Immature natural killer cell (primary cell): ENCODE measurements at regions not wholly inside any gene's neighbourhood (a gene's known extent, or its start where the extent isn't known, plus 50 kb on each side); places are given as distances from the start of the nearest gene placed in this dataset.

Experiments
- DNase-seq, 3 donors: peaks; one replicate each; pipeline ENCODE4 v3.0.0; 2022; ENCODE audit warnings: mixed read lengths in 1 of 3
- H3K27ac Mint-ChIP-seq, 6 donors: one replicate each; pipeline ENCODE4 v1.8.0; 2020; ENCODE audit warnings: mixed read lengths in 6 of 6, mild to moderate bottlenecking in 5 of 6, inconsistent platforms in 4 of 6, moderate library complexity in 3 of 6
- H3K27me3 Mint-ChIP-seq, 3 donors: one replicate each; pipeline ENCODE4 v1.8.0; 2020 to 2021; ENCODE audit warnings: low read depth in 3 of 3, mild to moderate bottlenecking in 3 of 3, mixed read lengths in 3 of 3, moderate library complexity in 3 of 3, inconsistent platforms in 1 of 3
- H3K36me3 Mint-ChIP-seq, 3 donors: one replicate each; pipeline ENCODE4 v1.8.0; 2020; ENCODE audit warnings: mixed read lengths in 3 of 3, inconsistent platforms in 2 of 3, mild to moderate bottlenecking in 2 of 3
- H3K4me1 Mint-ChIP-seq, 2 donors: one replicate each; pipeline ENCODE4 v1.8.0; 2020; ENCODE audit warnings: inconsistent platforms in 2 of 2, mild to moderate bottlenecking in 2 of 2, mixed read lengths in 2 of 2, moderate library complexity in 1 of 2
- H3K4me3 Mint-ChIP-seq, 5 donors: one replicate each; pipeline ENCODE4 v1.8.0; 2020; ENCODE audit warnings: mild to moderate bottlenecking in 5 of 5, mixed read lengths in 5 of 5, inconsistent platforms in 3 of 5, moderate library complexity in 3 of 5
- H3K9me3 Mint-ChIP-seq, 6 donors: one replicate each; pipeline ENCODE4 v1.8.0; 2020; ENCODE audit warnings: mild to moderate bottlenecking in 6 of 6, mixed read lengths in 6 of 6, inconsistent platforms in 4 of 6, moderate library complexity in 3 of 6

DNA sequence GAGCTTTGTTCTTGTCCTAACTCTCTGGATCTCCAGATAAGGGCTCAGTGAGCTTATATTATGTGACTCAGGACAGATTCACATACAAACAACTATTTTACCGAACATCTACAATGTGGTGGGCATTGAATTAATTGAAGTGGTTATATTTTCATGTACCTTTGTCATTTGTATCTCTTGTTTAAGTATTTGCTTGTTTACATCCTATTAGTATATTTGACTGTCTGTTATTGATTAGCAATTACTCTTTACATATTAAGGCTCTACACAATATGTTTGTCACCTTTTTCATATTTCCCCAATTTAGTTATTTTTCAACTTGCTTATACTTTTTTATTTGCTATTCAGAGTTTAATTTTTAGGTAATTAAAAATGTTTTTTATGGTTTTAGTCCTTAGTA, 222.4 kb downstream of the TFAP2C start:
- Mint-ChIP-seq H3K27me3 (peaks cover 1 to 2% (median 2%) of the 10 kb centered on the region in 3 donors), H3K4me3 (no peak overlapping the region), H3K9me3 (no peaks in the 10 kb centered on the region), H3K4me1 (no peaks in the 10 kb centered on the region), H3K36me3 (no peaks in the 10 kb centered on the region), H3K27ac (no peak overlapping the region)
- DNase-seq = no peak

DNA sequence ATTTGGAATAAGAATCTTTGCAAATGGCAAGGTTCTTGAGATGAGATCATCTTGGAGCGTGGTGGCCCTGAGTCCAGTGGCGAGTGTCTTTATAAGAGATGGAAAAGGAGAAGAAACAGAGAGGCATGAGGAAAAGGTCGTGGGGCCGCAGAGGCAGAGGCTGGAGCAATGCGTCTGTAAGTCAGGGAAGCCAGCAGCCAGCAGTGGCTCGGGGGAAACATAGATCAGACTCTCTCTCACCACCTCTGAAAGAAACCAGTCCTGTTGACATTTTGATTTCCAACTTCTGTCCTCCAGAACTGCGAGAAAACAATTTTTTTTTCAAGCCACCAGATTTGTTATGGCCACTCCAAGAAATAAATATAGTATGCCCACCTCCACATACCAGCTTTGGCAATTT, 226.6 kb downstream of the TFAP2C start:
- peaks cover 1 to 6% (median 4%) of the 10 kb centered on the region in 3 donors for H3K27me3 Mint-ChIP-seq
- H3K27ac Mint-ChIP-seq = no peak overlapping the region
- no peaks in the 10 kb centered on the region for H3K36me3 Mint-ChIP-seq
- no peak overlapping the region for H3K4me3 Mint-ChIP-seq
- H3K9me3 Mint-ChIP-seq = no peaks in the 10 kb centered on the region
- no peaks in the 10 kb centered on the region for H3K4me1 Mint-ChIP-seq
- DNase-seq = no peak

DNA sequence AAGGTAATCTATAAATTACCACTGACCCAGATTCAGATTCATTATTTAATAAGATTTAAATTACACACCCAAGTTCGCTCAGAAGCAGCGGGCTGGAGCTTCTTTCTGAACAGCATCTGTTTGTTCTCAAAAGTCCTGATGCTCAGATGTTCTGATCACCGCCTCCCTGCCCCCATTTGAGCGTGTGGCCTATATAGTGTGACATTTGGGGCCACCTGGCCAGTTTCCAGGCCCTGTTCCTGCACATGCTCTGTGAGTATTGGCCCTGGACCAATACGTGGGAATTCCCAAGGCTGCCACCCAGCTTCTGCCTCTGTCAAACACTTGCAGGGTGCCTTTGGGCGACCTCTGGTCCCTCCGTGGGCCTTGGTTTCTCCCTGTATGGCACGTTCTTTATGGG, 228.8 kb downstream of the TFAP2C start:
- Mint-ChIP-seq H3K27me3 (peaks cover 3 to 4% (median 3%) of the 10 kb centered on the region in 3 donors), H3K9me3 (no peaks in the 10 kb centered on the region), H3K4me3 (no peak overlapping the region), H3K36me3 (no peaks in the 10 kb centered on the region), H3K27ac (no peak overlapping the region), H3K4me1 (no peaks in the 10 kb centered on the region)
- DNase-seq = no peak

DNA sequence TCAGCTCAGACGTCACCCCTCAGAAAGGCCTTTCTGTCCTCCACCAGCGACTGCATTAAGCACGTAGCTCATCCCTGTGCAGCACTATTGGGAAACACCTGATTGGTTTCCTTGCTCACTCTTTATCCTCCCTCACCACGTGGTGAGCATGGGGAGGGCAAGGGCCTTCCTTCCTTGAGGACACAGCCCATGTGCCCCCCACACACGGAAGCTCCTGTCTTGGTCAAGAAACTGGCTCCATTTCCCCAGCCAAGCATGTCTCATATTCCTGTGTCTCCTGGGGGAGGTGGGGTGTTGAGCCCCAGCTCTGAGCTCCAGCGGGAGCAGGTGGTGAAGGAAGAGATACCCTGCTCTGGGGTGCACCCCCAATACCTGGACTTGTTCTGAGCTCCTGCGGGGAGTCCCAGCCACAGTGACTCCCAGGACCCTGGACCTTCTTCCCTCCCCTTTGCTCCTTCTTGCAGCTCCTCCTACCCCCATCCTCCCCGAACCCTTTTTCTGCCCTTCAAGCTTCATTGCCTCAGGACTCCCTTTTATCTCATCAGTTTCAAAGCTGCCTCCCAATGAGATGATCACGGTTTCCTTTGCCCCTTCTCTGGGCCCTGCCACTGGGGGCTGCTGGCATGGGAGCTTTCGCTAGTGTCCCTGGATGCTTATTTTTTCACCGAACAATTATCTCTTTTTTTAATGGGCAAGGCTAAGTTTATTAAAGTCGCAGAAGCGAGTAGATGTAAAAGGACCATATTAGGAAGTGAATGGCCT, 230.1 kb downstream of the TFAP2C start:
- no peak overlapping the region for H3K27ac Mint-ChIP-seq
- no peak for DNase-seq

DNA sequence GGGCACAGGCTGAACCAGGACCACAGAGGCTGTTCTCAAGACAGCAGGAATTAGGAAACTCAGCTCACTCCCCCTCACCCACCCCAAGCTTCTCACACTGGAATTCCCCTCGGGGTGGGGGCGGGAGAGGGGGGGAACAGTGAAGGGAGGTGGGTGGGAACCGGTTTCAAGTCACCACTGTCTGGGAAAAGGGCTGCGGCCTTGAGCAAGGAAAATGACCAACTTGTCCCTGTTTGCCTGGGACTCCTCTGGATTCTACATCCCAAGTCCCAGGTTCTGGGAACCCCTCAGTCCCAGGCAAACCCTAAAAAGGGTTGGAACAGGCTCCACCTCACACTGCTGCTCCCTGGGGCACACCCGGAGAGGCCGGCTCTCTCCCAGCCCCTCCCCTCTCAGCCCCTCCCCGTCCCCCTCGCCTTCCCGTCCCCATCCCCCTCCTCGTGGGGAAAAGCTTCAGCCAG, 230.7 kb downstream of the TFAP2C start:
- no peaks in the 10 kb centered on the region for H3K36me3 Mint-ChIP-seq
- peaks cover 2 to 4% (median 3%) of the 10 kb centered on the region in 3 donors for H3K27me3 Mint-ChIP-seq
- H3K27ac Mint-ChIP-seq = no peak overlapping the region
- DNase-seq = no peak
- no peak overlapping the region for H3K4me3 Mint-ChIP-seq
- H3K9me3 Mint-ChIP-seq = no peaks in the 10 kb centered on the region
- H3K4me1 Mint-ChIP-seq = no peaks in the 10 kb centered on the region

More for the DNA sequence above, 230.1 kb downstream of the TFAP2C start:
- no peak overlapping the region for H3K4me3 Mint-ChIP-seq
- no peaks in the 10 kb centered on the region for H3K36me3 Mint-ChIP-seq
- no peaks in the 10 kb centered on the region for H3K4me1 Mint-ChIP-seq
- H3K27me3 Mint-ChIP-seq = peaks cover 2 to 4% (median 3%) of the 10 kb centered on the region in 3 donors
- H3K9me3 Mint-ChIP-seq = no peaks in the 10 kb centered on the region

DNA sequence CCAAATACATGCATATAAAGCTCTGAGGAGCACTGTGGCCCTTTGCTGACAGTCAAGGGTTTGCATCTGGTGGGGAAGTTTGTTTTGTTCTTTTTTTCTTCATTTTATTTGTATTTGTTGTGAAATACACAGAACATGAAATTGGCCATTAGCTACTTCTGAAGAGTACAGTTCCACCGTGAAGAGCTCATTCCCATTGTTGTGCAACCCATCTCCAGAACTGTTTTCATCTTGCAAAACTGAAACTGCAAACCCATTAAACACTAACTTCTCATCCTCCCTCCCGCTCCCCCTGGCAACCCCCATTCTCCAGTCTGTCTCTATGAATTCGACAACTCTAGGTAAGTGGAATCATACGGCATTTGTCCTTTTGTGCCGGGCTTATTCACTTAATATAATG, 231.3 kb downstream of the TFAP2C start:
- Mint-ChIP-seq H3K27ac (no peak overlapping the region), H3K4me1 (no peaks in the 10 kb centered on the region), H3K9me3 (no peaks in the 10 kb centered on the region)

DNA sequence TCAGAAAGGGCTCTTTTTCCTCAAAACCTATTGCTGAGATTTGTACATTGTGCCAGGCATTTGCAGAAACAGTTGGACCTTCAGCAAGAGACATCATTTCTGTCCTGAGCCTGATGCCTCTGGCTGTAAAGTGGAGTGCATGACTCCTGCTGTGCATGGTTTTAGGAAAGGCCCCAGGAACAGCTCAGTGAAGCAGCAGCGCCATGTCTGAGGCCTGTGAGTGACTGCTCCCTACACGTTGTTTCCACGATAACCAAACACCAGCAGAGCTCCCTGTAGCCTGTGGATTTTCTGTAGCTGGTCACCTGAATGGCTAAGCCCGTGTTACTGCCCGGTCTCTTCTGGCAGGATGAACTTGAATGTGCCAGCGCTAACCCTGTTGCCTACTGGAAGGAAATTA, 232.5 kb downstream of the TFAP2C start:
- H3K4me3 Mint-ChIP-seq = no peak overlapping the region
- no peak overlapping the region for H3K27ac Mint-ChIP-seq
- DNase-seq = no peak
- peaks cover 2 to 4% (median 3%) of the 10 kb centered on the region in 3 donors for H3K27me3 Mint-ChIP-seq
- H3K4me1 Mint-ChIP-seq = no peaks in the 10 kb centered on the region
- H3K36me3 Mint-ChIP-seq = no peaks in the 10 kb centered on the region
- no peaks in the 10 kb centered on the region for H3K9me3 Mint-ChIP-seq

More for the DNA sequence above, 231.3 kb downstream of the TFAP2C start:
- Mint-ChIP-seq H3K4me3 (no peak overlapping the region), H3K27me3 (peaks cover 2 to 4% (median 3%) of the 10 kb centered on the region in 3 donors), H3K36me3 (no peaks in the 10 kb centered on the region)
- no peak for DNase-seq

DNA sequence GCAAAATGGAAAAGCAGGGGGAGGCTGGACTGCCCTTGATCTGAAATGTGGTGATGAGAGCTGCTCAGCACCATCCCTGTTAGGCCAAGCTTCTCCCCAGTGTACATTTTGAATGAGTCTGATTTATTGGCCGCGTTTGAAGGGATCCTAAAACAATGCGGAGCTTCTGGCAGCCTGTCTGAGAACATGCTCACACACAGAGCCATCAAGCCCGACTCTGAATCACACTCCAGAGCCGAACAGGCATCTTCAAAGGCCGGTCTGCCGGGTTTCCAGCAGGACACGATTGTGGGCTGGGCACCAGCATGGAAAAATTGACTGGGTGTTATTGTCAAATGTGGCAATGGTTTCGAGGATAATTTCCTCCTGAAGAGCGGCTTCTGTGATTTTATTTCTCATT, 235.9 kb downstream of the TFAP2C start:
- no peak overlapping the region for H3K27ac Mint-ChIP-seq
- no peak overlapping the region for H3K4me3 Mint-ChIP-seq
- no peak for DNase-seq
- peaks cover 0 to 1% (median 0%) of the 10 kb centered on the region in 6 donors for H3K9me3 Mint-ChIP-seq
- H3K36me3 Mint-ChIP-seq = no peaks in the 10 kb centered on the region
- H3K27me3 Mint-ChIP-seq = peaks cover 0 to 3% (median 2%) of the 10 kb centered on the region in 3 donors
- H3K4me1 Mint-ChIP-seq = no peaks in the 10 kb centered on the region

DNA sequence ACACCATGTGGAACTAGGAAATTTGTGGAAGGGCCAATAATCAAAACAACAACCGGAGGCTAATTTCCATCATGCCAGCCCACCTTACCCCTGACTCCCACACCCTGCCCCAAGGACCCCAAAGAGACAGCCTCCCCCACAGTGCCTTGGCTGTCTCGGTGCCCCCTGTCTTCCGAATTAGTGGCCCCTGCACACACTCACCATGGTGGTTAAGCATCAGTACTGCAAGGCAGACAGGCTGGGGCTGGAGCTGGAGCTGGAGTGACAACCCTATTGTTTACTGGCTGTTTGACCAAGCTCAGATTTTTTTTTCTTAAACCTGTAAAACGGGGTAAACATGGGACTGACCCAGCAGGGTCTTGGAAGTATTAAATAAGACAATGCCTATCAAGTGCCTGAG, 238.0 kb downstream of the TFAP2C start:
- no peaks in the 10 kb centered on the region for H3K4me1 Mint-ChIP-seq
- no peaks in the 10 kb centered on the region for H3K36me3 Mint-ChIP-seq
- H3K27ac Mint-ChIP-seq = no peak overlapping the region
- H3K4me3 Mint-ChIP-seq = no peak overlapping the region
- H3K9me3 Mint-ChIP-seq = peaks cover 0 to 4% (median 0%) of the 10 kb centered on the region in 6 donors
- no peak for DNase-seq
- peaks cover 0 to under 1% (median 0%) of the 10 kb centered on the region in 3 donors for H3K27me3 Mint-ChIP-seq

DNA sequence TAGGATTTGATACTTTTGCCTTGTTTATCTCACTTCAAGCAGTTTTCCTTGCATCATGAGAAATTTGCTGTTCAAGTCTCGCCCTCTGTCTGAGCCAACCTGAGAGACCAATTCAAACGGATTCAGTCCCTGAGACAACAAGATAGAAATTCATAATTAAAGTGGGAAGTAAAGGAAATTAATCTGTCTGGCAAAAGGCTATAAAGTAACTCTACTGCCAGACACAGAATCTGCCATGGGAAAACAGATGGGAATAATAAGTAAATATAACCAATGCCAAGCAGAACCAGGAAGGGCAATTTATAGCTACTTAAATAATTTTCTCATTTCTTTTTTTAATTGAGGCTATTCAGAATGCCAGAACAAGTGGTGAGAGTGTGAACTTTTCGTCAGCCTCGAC, 239.6 kb downstream of the TFAP2C start:
- Mint-ChIP-seq H3K4me3 (no peak overlapping the region), H3K27ac (no peak overlapping the region), H3K27me3 (peaks cover 0 to 8% (median 3%) of the 10 kb centered on the region in 3 donors), H3K4me1 (no peaks in the 10 kb centered on the region), H3K9me3 (peaks cover 0 to 4% (median 0%) of the 10 kb centered on the region in 6 donors), H3K36me3 (no peaks in the 10 kb centered on the region)
- no peak for DNase-seq

DNA sequence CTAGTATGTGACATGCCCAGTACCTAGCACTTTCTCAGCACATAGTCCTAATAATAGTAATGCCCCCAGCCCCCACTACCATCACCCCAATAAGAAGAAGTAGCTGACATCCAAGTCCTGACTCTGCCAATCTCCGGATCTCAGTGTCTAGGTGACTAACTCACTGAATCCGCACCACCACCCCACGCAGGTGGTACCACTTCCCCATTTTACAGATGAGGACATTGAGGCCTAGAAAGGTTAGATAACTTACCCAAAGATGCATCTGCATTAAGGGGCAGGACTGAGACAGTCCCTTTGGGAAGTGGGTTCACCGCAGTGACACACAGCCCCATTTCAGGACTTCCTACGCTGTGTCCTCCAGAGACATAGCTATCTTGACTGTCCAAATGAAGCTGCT, 241.2 kb downstream of the TFAP2C start:
- Mint-ChIP-seq H3K36me3 (no peaks in the 10 kb centered on the region), H3K27me3 (peaks cover 0 to 8% (median 3%) of the 10 kb centered on the region in 3 donors), H3K4me3 (no peak overlapping the region), H3K9me3 (peaks cover 0 to 4% (median 0%) of the 10 kb centered on the region in 6 donors), H3K27ac (no peak overlapping the region), H3K4me1 (no peaks in the 10 kb centered on the region)
- no peak for DNase-seq

DNA sequence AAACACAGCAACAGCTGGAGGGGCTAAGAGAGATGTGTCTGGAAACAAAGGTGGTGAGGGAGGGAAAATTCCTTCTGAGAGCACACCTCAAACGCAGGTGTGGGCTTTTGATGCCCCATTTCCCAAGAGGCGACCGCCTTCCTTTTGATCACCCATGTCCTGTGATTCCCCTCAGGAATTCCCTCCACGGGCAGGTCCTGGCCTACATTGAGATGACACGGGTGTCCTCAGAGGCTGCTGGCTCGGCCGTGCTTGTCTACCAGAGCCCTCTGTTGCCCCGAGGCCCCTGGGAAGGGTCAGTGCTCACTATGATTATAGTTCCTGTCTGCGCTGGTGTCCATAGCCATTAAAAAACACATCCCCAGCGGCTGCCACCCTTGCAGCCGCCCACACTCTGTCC, 242.6 kb downstream of the TFAP2C start:
- Mint-ChIP-seq H3K36me3 (no peaks in the 10 kb centered on the region), H3K9me3 (peaks cover 0 to 4% (median 0%) of the 10 kb centered on the region in 6 donors), H3K4me1 (no peaks in the 10 kb centered on the region), H3K27ac (no peak overlapping the region), H3K4me3 (no peak overlapping the region), H3K27me3 (peaks cover 0 to 9% (median 3%) of the 10 kb centered on the region in 3 donors)
- DNase-seq = no peak

DNA sequence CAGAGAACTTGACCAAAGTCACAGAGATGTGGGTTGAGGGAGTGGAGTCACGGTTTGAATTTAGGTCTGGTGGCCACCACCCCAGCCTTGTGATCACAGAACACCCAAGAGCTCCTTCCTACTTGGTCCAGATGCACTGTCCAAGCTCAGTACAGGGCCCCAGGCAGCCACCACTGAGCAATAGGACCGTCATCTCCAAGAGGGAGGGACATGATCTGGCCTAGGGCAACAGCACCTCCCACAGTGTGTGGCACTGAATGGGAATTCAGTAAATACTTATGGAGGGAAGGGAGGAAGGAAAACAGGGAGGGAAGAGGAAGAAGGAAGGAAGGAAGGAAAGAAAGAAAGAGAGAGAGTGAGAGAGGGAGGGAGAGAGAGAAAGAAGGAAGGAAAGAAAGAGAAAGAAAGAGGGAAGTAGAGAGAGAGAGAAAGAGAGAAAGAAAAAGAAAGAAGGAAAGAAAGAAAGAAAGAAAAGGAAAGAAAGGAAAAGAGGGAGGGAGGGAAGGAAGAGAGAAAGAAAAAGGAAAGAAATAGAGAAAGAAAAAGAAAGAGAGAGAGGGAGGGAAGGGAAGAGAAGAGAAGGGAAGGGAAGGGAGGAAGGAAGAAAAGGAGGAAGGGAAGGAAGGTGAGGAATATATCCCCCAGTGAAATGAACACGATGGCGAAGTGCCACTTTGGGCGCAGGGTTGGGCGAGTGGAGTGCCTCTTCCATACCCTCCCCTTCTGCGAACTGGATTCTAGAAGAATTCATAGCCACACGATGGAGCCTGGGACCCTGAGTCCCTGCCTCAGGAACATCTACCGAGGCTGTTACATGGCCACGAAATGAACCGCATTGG, 243.7 kb downstream of the TFAP2C start:
- no peak overlapping the region for H3K27ac Mint-ChIP-seq
- no peaks in the 10 kb centered on the region for H3K4me1 Mint-ChIP-seq
- DNase-seq = no peak
- no peaks in the 10 kb centered on the region for H3K36me3 Mint-ChIP-seq
- H3K27me3 Mint-ChIP-seq = peaks cover 0 to 9% (median 3%) of the 10 kb centered on the region in 3 donors
- no peak overlapping the region for H3K4me3 Mint-ChIP-seq
- peaks cover 0 to 4% (median 0%) of the 10 kb centered on the region in 6 donors for H3K9me3 Mint-ChIP-seq

DNA sequence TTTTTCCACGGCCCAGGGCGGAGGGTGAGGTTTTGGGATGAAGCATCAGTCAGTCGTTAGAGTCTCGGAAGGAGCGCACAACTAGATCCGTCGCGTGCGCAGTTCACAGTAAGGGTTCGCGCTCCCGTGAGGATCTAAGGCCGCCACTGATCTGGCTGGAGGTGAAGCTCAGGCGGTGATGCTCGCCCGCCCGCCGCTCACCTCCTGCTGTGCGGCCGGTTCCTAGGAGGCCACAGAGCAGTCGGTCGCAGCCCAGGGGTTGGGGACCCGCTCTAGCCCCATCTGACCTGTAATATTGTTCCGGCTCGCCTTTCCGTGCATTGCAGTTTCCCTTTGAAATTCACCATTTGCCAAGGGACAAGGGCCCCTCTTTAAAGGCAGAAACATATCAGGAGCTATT, 244.7 kb downstream of the TFAP2C start:
- peaks cover 0 to 12% (median 5%) of the 10 kb centered on the region in 3 donors for H3K27me3 Mint-ChIP-seq
- peaks cover 0 to 4% (median 0%) of the 10 kb centered on the region in 6 donors for H3K9me3 Mint-ChIP-seq
- H3K4me3 Mint-ChIP-seq = no peak overlapping the region
- no peaks in the 10 kb centered on the region for H3K4me1 Mint-ChIP-seq
- DNase-seq = no peak
- H3K36me3 Mint-ChIP-seq = no peaks in the 10 kb centered on the region
- H3K27ac Mint-ChIP-seq = no peak overlapping the region
